ENCODE measurements at regions not wholly inside any gene's neighbourhood (a gene's known extent, or its start where the extent isn't known, plus 50 kb on each side); places are given as distances from the start of the nearest gene placed in this dataset.
"Not testable (repeated sequence)": the region's sequence is repeated elsewhere in the genome, so short reads cannot be mapped to it uniquely, and the experiment has no call there.

GRCh38 chr1:224535641-224536040, 80.5 kb upstream of the CNIH3 start:
- DNase-seq, result peak in 1 of 2 experiments; percentile 16

- DNase-seq, result no peak
Measured at GRCh38 chr1:224539971-224540370, 76.1 kb upstream of the CNIH3 start.

GRCh38 chr1:224540535-224540934, 75.6 kb upstream of the CNIH3 start:
- DNase-seq, result no peak

- DNase-seq, result no peak
Measured at GRCh38 chr1:224541072-224541790, 74.9 kb upstream of the CNIH3 start.

- DNase-seq, result no peak
Measured at GRCh38 chr1:224541901-224542630, 74.1 kb upstream of the CNIH3 start.

- DNase-seq, result no peak
Measured at GRCh38 chr1:224542783-224543440, 73.2 kb upstream of the CNIH3 start.

GRCh38 chr1:224543453-224543852, 72.7 kb upstream of the CNIH3 start:
- no peak for DNase-seq

- no peak for DNase-seq
Measured at GRCh38 chr1:224544346-224545110, 71.6 kb upstream of the CNIH3 start.

- DNase-seq, result no peak
Measured at GRCh38 chr1:224545571-224545970, 70.5 kb upstream of the CNIH3 start.

- DNase-seq, result no peak
Measured at GRCh38 chr1:224548676-224549075, 67.4 kb upstream of the CNIH3 start.

- DNase-seq, result not testable (repeated sequence)
Measured at GRCh38 chr1:224551189-224551588, 64.9 kb upstream of the CNIH3 start.

- DNase-seq, result no peak
Measured at GRCh38 chr1:224554056-224554455, 62.1 kb upstream of the CNIH3 start.

GRCh38 chr1:224554620-224555259, 61.4 kb upstream of the CNIH3 start:
- DNase-seq, result no peak

GRCh38 chr1:224558904-224559303, 57.2 kb upstream of the CNIH3 start:
- no peak for DNase-seq

GRCh38 chr1:224559981-224560728, 56.0 kb upstream of the CNIH3 start:
- DNase-seq, result no peak

- not testable (repeated sequence) for DNase-seq
Measured at GRCh38 chr1:224562881-224563280, 53.2 kb upstream of the CNIH3 start.

GRCh38 chr1:224563666-224564065, 52.5 kb upstream of the CNIH3 start:
- DNase-seq, result no peak

- no peak for DNase-seq
Measured at GRCh38 chr1:224564454-224565084, 51.5 kb upstream of the CNIH3 start.

- DNase-seq, result no peak
Measured at GRCh38 chr1:224565186-224565585, 50.9 kb upstream of the CNIH3 start.

- DNase-seq, result peak; percentile 39 to 51
Measured at GRCh38 chr1:224565611-224566406, 50.3 kb upstream of the CNIH3 start.
